Prostate gland (tissue), 2 donors: ENCODE measurements at regions not wholly inside any gene's neighbourhood (a gene's known extent, or its start where the extent isn't known, plus 50 kb on each side); places are given as distances from the start of the nearest gene placed in this dataset.

Experiments used
- CTCF ChIP-seq, 4 experiments: fragments of 200-600 bp in 2 of 4; fragments of 450-650 bp in 2 of 4; sonication (generic) in 2 of 4; IDR thresholded peaks; 1 replicate in 3 of 4; 2 replicates in 1 of 4; pipeline ENCODE4 v1.5.1; 2016 to 2019; ENCODE audit warnings: antibody characterized with exemption in 4 of 4, mild to moderate bottlenecking in 2 of 4, moderate library complexity in 2 of 4
- POLR2A ChIP-seq: fragments of 450-650 bp; IDR thresholded peaks from one replicate; pipeline ENCODE4 v1.6.1; 2016; ENCODE audit warnings: antibody characterized with exemption, mild to moderate bottlenecking
- POLR2AphosphoS5 ChIP-seq: sonication (generic); formaldehyde crosslinking; IDR thresholded peaks from one replicate; pipeline ENCODE4 v1.6.1; 2017; ENCODE audit warnings: antibody characterized with exemption

- TF ChIP-seq CTCF (IDR thresholded peaks at IDR 0.05) (no peak), POLR2A (no peak), POLR2AphosphoS5 (no peak)
Observed at GRCh38 chr4:22052076-22052475, 103.5 kb upstream of the KCNIP4 start.
